Vagina (tissue), 2 donors: ENCODE measurements at regions not wholly inside any gene's neighbourhood (a gene's known extent, or its start where the extent isn't known, plus 50 kb on each side); places are given as distances from the start of the nearest gene placed in this dataset.

ENCODE experiments used
- DNase-seq, 2 donors: peaks; one replicate each; pipeline ENCODE4 v3.0.0-alpha.2; 2017; ENCODE audit errors: extremely low spot score in 2 of 2
- H3K27ac ChIP-seq: fragments of 200-600 bp; sonication (generic); one replicate; pipeline ENCODE4 v1.5.1; 2019
- H3K27me3 ChIP-seq: fragments of 200-600 bp; sonication (generic); one replicate; pipeline ENCODE4 v1.5.1; 2019
- H3K36me3 ChIP-seq, 2 donors: fragments of 200-600 bp; sonication (generic); one replicate each; pipeline ENCODE4 v1.5.1; 2017 to 2019
- H3K4me1 ChIP-seq: fragments of 200-600 bp; sonication (generic); one replicate; pipeline ENCODE4 v1.5.1; 2019
- H3K4me3 ChIP-seq, 2 donors: fragments of 200-600 bp; sonication (generic); 1 replicate in 1 of 2; 2 replicates in 1 of 2; pipeline ENCODE4 v1.5.1; 2016 to 2019
- H3K9me3 ChIP-seq: fragments of 200-600 bp; sonication (generic); one replicate; pipeline ENCODE4 v1.5.1; 2019
- POLR2A ChIP-seq, 2 donors: fragments of 450-650 bp; IDR thresholded peaks; one replicate each; pipeline ENCODE4 v1.6.1; 2017; ENCODE audit warnings: antibody characterized with exemption in 2 of 2, mild to moderate bottlenecking in 2 of 2, moderate library complexity in 2 of 2
- POLR2AphosphoS5 ChIP-seq, 2 donors: sonication (generic); formaldehyde crosslinking; IDR thresholded peaks; one replicate each; pipeline ENCODE4 v1.9.0; 2017; ENCODE audit warnings: antibody characterized with exemption in 2 of 2, mild to moderate bottlenecking in 2 of 2, low read depth in 1 of 2; ENCODE audit not compliant: insufficient read depth in 1 of 2
- intact Hi-C: fragments of 100-400 bp; cut with DNase I; formaldehyde crosslinking; loops from one replicate; pipeline ENCODE4 v1.15.1; 2023
- TF ChIP-seq, protein P1 (sequence below), 3 experiments: fragments of 450-650 bp in 2 of 3; fragments of 200-600 bp in 1 of 3; sonication (generic) in 1 of 3; IDR thresholded peaks; one replicate each; pipeline ENCODE4 v1.5.1; 2017 to 2019; ENCODE audit warnings: antibody characterized with exemption in 3 of 3, mild to moderate bottlenecking in 2 of 3, moderate library complexity in 2 of 3

DNA sequence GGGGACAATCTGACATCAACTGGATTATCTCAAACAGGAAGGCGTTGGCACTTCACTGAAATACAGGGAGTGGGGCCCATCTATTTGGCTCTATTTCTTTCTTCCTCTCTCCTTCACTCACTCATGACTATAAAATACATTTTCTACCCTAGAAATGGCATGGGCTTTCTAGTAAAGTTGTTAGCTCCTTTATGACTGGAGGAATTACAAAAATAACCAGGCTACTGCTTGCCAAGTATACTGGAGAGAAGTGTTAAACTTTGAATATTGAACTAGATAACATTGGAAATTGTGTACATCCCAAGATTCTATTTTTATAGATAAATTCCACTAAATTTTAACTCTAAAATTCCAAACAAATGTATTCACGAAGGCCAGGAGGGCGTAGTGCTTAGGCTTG lies 255.7 kb upstream of the SORCS1 start:
- Histone ChIP-seq H3K36me3 (no peaks in the 10 kb centered on the region), H3K27me3 (no peaks in the 10 kb centered on the region), H3K4me1 (no peaks in the 10 kb centered on the region), H3K4me3 (no peak overlapping the region), H3K27ac (no peak overlapping the region), H3K9me3 (no peaks in the 10 kb centered on the region)
- intact Hi-C loops = no loop called here
- TF ChIP-seq, protein P1, sequence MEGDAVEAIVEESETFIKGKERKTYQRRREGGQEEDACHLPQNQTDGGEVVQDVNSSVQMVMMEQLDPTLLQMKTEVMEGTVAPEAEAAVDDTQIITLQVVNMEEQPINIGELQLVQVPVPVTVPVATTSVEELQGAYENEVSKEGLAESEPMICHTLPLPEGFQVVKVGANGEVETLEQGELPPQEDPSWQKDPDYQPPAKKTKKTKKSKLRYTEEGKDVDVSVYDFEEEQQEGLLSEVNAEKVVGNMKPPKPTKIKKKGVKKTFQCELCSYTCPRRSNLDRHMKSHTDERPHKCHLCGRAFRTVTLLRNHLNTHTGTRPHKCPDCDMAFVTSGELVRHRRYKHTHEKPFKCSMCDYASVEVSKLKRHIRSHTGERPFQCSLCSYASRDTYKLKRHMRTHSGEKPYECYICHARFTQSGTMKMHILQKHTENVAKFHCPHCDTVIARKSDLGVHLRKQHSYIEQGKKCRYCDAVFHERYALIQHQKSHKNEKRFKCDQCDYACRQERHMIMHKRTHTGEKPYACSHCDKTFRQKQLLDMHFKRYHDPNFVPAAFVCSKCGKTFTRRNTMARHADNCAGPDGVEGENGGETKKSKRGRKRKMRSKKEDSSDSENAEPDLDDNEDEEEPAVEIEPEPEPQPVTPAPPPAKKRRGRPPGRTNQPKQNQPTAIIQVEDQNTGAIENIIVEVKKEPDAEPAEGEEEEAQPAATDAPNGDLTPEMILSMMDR (IDR thresholded peaks at IDR 0.05) = no peak
- no peak for TF ChIP-seq POLR2AphosphoS5 (IDR thresholded peaks at IDR 0.05; ENCODE audit: insufficient read depth in 1 of 2, low read depth in 1 of 2)
- no peak for TF ChIP-seq POLR2A (IDR thresholded peaks at IDR 0.05)
- DNase-seq = no peak

DNA sequence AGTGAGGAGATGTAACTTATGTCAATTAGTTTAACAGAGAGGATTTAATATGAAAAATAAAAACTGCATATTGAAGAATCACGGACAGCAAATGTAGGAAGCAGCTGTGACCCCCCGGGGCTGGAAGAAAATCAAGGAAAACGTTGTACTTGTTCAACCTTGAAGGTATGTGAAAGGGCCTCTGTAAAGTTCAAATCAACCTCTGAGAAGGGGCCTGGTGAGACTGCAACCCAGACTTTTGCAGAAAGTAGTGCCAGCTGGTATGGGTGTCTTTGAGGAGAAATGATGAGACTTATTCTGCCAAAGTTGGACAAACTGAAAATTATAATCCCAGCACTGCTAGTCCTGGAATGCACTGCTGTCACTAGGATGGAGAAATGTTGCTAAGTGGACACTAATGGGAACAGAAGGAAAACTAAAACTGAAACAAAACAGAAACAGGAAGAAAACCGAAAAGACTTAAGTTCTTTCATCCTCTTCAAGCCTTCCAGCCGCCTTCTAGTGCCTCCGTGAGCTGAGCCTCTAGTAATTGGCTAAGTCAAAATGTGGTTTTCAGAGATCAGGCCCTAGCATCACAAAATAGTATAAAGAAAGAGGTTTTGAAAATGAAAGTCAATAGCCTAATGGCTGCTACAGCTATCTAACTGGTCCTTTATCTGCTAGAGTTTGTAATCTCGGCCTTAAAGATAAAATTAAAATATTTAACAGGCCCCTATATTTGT lies 253.7 kb upstream of the SORCS1 start:
- H3K4me1 ChIP-seq = no peaks in the 10 kb centered on the region
- no peaks in the 10 kb centered on the region for H3K9me3 ChIP-seq
- DNase-seq = no peak
- intact Hi-C loops = no loop called here
- H3K36me3 ChIP-seq = no peaks in the 10 kb centered on the region
- H3K4me3 ChIP-seq = no peak overlapping the region
- no peak overlapping the region for H3K27ac ChIP-seq
- no peak for TF ChIP-seq POLR2AphosphoS5 (IDR thresholded peaks at IDR 0.05; ENCODE audit: insufficient read depth in 1 of 2, low read depth in 1 of 2)
- TF ChIP-seq, protein P1 (IDR thresholded peaks at IDR 0.05) = no peak
- no peak for TF ChIP-seq POLR2A (IDR thresholded peaks at IDR 0.05)
- no peaks in the 10 kb centered on the region for H3K27me3 ChIP-seq

DNA sequence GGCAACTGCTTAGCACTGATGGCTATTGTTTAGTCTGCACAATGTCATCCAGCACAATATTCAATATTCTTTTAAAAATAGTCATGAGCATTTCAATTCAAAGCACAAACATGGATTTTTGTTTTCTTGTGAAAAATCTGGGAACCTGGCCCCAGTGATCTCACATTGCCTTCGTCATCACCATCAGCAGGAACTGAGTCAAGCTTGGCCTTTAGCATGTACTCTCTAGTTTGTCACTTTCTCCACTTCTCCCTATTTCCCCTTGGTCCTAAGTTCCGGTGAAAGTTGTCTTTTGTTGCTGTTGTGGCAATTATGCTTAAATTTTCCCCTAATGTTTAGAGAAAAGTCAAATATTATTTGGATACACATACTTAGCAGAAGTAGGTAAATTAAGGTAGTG lies 252.9 kb upstream of the SORCS1 start:
- intact Hi-C loops = no loop called here
- H3K4me1 ChIP-seq = no peaks in the 10 kb centered on the region
- no peaks in the 10 kb centered on the region for H3K36me3 ChIP-seq
- DNase-seq = no peak
- H3K4me3 ChIP-seq = no peak overlapping the region
- no peaks in the 10 kb centered on the region for H3K9me3 ChIP-seq
- TF ChIP-seq POLR2AphosphoS5 (IDR thresholded peaks at IDR 0.05; ENCODE audit: insufficient read depth in 1 of 2, low read depth in 1 of 2) (no peak), POLR2A (IDR thresholded peaks at IDR 0.05) (no peak)
- TF ChIP-seq, protein P1 (IDR thresholded peaks at IDR 0.05) = no peak
- no peaks in the 10 kb centered on the region for H3K27me3 ChIP-seq
- H3K27ac ChIP-seq = no peak overlapping the region

DNA sequence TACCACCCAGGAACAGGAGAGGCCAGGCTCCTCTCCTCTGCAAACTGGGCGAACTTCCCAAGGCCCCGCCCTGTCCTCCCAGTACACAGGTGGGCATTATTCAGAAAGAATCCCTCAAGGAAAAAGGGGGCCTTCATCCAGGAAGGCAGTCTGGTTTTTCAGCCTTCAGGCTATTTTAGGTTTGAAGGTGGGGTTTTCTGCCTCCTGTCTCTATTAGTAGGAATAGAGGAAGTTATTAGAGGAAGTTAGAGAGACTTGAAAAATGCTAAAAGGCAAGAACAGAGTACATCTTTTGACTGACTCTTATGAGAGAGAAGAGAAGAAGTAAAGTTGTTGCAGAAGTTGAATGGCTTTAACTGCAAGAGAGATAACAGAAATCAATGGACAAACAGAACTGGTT lies 250.9 kb upstream of the SORCS1 start:
- H3K27ac ChIP-seq = no peak overlapping the region
- no peaks in the 10 kb centered on the region for H3K36me3 ChIP-seq
- intact Hi-C loops = no loop called here
- TF ChIP-seq POLR2A (IDR thresholded peaks at IDR 0.05) = no peak
- no peak for TF ChIP-seq POLR2AphosphoS5 (IDR thresholded peaks at IDR 0.05; ENCODE audit: insufficient read depth in 1 of 2, low read depth in 1 of 2)
- TF ChIP-seq, protein P1 (IDR thresholded peaks at IDR 0.05) = no peak
- H3K27me3 ChIP-seq = no peaks in the 10 kb centered on the region
- no peaks in the 10 kb centered on the region for H3K9me3 ChIP-seq
- no peak overlapping the region for H3K4me3 ChIP-seq
- no peak for DNase-seq
- H3K4me1 ChIP-seq = no peaks in the 10 kb centered on the region

DNA sequence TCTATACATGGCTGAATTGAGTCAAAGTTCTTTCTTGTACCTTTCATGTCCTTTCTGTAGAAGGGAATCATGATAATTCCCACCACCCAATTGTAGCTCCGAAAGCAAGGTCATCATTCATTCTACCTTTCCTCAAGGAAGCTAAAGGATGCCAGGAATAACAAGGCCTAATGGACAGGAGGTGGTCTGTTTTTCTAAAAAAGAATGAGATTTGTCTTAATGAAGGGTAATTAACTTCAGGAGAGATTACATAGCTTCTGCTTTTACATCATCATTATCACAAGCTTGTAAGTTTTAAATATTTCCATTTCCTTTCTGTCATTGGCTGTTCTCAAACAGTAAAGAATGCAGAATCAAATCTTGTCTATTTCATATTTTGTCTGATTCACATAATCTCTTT lies 249.5 kb upstream of the SORCS1 start:
- no peaks in the 10 kb centered on the region for H3K4me1 ChIP-seq
- intact Hi-C loops = no loop called here
- no peak overlapping the region for H3K4me3 ChIP-seq
- H3K9me3 ChIP-seq = no peaks in the 10 kb centered on the region
- no peak for TF ChIP-seq POLR2AphosphoS5 (IDR thresholded peaks at IDR 0.05; ENCODE audit: insufficient read depth in 1 of 2, low read depth in 1 of 2)
- H3K27ac ChIP-seq = no peak overlapping the region
- H3K27me3 ChIP-seq = no peaks in the 10 kb centered on the region
- DNase-seq = no peak
- H3K36me3 ChIP-seq = no peaks in the 10 kb centered on the region
